GM12891 (cell line): ENCODE measurements at regions not wholly inside any gene's neighbourhood (a gene's known extent, or its start where the extent isn't known, plus 50 kb on each side); places are given as distances from the start of the nearest gene placed in this dataset.

Experiments
- POLR2A ChIP-seq: IDR thresholded peaks from 2 replicates; pipeline ENCODE4 v1.6.1; 2011; ENCODE audit warnings: low read depth, low read length, control low read depth
- POLR2AphosphoS5 ChIP-seq: IDR thresholded peaks from 2 replicates; pipeline ENCODE4 v1.6.1; 2011; ENCODE audit warnings: low read depth, low read length, control low read depth
- TAF1 ChIP-seq: IDR thresholded peaks from 2 replicates; pipeline ENCODE4 v1.6.1; 2011; ENCODE audit warnings: low read depth, low read length, control low read depth

- no peak for TF ChIP-seq POLR2A
- no peak for TF ChIP-seq POLR2AphosphoS5
- no peak for TF ChIP-seq TAF1
These were observed 472.2 kb downstream of the PCDH7 start for GRCh38 chr4:31192341-31192740.
